Gastroesophageal sphincter (tissue), 4 donors: ENCODE measurements at regions not wholly inside any gene's neighbourhood (a gene's known extent, or its start where the extent isn't known, plus 50 kb on each side); places are given as distances from the start of the nearest gene placed in this dataset.
A peak's percentile ranks its signal among the peaks of the same experiment; 100 is the strongest.

Experiments used
- ATAC-seq: fragments of 150-250 bp; one replicate; pipeline ENCODE4 v1.9.1; 2016; ENCODE audit warnings: mild to moderate bottlenecking, moderate library complexity
- H3K27ac ChIP-seq, 4 donors: fragments of 200-600 bp; sonication (generic) in 3 of 4; 1 replicate in 3 of 4; 2 replicates in 1 of 4; pipeline ENCODE4 v1.5.1; 2016 to 2019
- H3K27me3 ChIP-seq: fragments of 200-600 bp; sonication (generic); one replicate; pipeline ENCODE4 v1.5.1; 2019
- H3K36me3 ChIP-seq, 2 donors: fragments of 200-600 bp; sonication (generic); one replicate each; pipeline ENCODE4 v1.5.1; 2019; ENCODE audit warnings: control low read depth in 1 of 2
- H3K4me1 ChIP-seq, 3 donors: fragments of 200-600 bp; sonication (generic); 1 replicate in 2 of 3; 2 replicates in 1 of 3; pipeline ENCODE4 v1.5.1; 2016 to 2019; ENCODE audit warnings: control low read depth in 2 of 3
- H3K4me3 ChIP-seq, 2 donors: fragments of 200-600 bp; sonication (generic); one replicate each; pipeline ENCODE4 v1.5.1; 2019; ENCODE audit warnings: mild to moderate bottlenecking in 1 of 2, moderate library complexity in 1 of 2
- H3K9me3 ChIP-seq, 3 donors: fragments of 200-600 bp; sonication (generic); one replicate each; pipeline ENCODE4 v1.5.1; 2017 to 2019; ENCODE audit warnings: control low read depth in 2 of 3
- EP300 ChIP-seq: sonication (generic); formaldehyde crosslinking; IDR thresholded peaks from one replicate; pipeline ENCODE4 v1.6.1; 2017; ENCODE audit warnings: antibody characterized with exemption, mild to moderate bottlenecking
- POLR2A ChIP-seq, 2 donors: fragments of 450-650 bp; IDR thresholded peaks; one replicate each; pipeline ENCODE4 v1.6.1; 2017; ENCODE audit warnings: antibody characterized with exemption in 2 of 2, mild to moderate bottlenecking in 2 of 2, moderate library complexity in 1 of 2
- POLR2AphosphoS5 ChIP-seq: sonication (generic); formaldehyde crosslinking; IDR thresholded peaks from one replicate; pipeline ENCODE4 v1.6.1; 2017; ENCODE audit warnings: antibody characterized with exemption
- WGBS, 2 donors: methylation state at CpG; one replicate each; pipeline ENCODE4 v1.1.5; 2018; ENCODE audit warnings: low coverage in 1 of 2; 5-methylcytosine and 5-hydroxymethylcytosine counted together
- TF ChIP-seq, protein P1 (sequence below), 4 experiments: fragments of 200-600 bp in 2 of 4; fragments of 450-650 bp in 2 of 4; sonication (generic) in 1 of 4; IDR thresholded peaks; one replicate each; pipeline ENCODE4 v1.5.1; 2017 to 2019; ENCODE audit warnings: antibody characterized with exemption in 4 of 4, mild to moderate bottlenecking in 2 of 4, moderate library complexity in 2 of 4

DNA sequence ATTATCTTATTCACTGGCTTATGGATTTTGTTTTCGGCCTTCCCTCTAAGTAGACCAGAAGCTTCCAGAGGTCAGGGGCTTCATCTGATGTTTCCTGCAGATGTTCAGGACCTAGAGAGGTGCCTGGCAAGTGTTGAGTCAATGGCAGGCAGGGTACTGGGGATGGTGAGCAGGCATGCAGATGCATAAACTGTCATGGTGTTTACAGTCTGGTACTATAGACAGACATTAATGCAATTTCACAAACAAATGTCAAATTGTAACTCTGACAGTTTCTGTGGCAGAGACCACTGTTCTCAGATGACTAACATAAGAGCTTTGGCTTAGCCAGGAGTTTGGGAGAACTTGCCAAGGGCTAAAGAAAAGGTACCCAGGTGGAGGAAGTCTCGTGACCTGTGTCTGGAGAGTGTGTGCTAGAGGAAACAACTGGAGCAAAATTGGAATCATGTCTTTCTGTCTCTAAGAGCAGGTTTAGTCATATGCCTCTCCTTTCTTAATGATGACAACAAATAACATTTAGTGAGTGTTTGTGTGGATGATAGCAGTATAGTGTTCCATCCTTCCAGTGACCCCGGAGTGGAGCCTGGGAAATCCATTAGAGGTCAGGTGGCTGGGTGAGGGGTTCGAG lies 53.7 kb upstream of the TRAK1 start:
- ATAC-seq, result no peak
- Histone ChIP-seq H3K27ac (peak overlapping the region in 3 of 4 donors; percentile 75 to 87 (median 84)), H3K36me3 (peaks cover 0 to 14% of the 10 kb centered on the region in 2 donors), H3K4me1 (peaks cover 4 to 78% (median 43%) of the 10 kb centered on the region in 3 donors), H3K4me3 (no peak overlapping the region), H3K27me3 (no peaks in the 10 kb centered on the region), H3K9me3 (no peaks in the 10 kb centered on the region)
- TF ChIP-seq POLR2AphosphoS5, result no peak
- TF ChIP-seq, protein P1, sequence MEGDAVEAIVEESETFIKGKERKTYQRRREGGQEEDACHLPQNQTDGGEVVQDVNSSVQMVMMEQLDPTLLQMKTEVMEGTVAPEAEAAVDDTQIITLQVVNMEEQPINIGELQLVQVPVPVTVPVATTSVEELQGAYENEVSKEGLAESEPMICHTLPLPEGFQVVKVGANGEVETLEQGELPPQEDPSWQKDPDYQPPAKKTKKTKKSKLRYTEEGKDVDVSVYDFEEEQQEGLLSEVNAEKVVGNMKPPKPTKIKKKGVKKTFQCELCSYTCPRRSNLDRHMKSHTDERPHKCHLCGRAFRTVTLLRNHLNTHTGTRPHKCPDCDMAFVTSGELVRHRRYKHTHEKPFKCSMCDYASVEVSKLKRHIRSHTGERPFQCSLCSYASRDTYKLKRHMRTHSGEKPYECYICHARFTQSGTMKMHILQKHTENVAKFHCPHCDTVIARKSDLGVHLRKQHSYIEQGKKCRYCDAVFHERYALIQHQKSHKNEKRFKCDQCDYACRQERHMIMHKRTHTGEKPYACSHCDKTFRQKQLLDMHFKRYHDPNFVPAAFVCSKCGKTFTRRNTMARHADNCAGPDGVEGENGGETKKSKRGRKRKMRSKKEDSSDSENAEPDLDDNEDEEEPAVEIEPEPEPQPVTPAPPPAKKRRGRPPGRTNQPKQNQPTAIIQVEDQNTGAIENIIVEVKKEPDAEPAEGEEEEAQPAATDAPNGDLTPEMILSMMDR (IDR thresholded peaks at IDR 0.05), result no peak
- no peak for TF ChIP-seq POLR2A (IDR thresholded peaks at IDR 0.05)
- TF ChIP-seq EP300, result no peak
- 65 to 77% methylated on average over 2 to 4 of the region's 4 CpGs for WGBS, 2 donors

DNA sequence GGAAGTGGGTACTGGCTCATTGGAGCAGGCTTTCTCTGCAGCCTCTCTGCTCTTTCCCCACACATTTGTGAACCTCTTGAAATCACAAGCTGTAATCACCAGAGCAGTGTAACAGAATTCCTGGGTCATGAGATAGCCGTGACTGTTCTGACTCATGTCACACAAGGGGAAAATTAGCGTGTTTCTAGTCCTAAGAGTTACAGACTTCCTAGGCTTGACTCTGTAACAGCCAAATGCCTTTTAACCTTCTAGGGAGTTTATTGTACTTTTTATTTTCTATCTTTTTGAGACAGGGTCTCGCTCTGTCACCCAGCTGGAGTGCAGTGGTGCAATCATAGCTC lies 54.7 kb upstream of the TRAK1 start:
- H3K27ac ChIP-seq, result peak overlapping the region; percentile 58 to 87 (median 80)
- H3K27me3 ChIP-seq, result no peaks in the 10 kb centered on the region
- H3K4me1 ChIP-seq, result peaks cover 9 to 81% (median 52%) of the 10 kb centered on the region in 3 donors
- 19% methylated on average over 3 of the region's 3 CpGs; no CpG with 5 or more reads in 1 of the 2 donors for WGBS, 2 donors
- no peak for TF ChIP-seq EP300
- TF ChIP-seq POLR2AphosphoS5, result peak; percentile 89
- TF ChIP-seq, protein P1 (IDR thresholded peaks at IDR 0.05), result no peak
- TF ChIP-seq POLR2A (IDR thresholded peaks at IDR 0.05), result no peak
- no peaks in the 10 kb centered on the region for H3K9me3 ChIP-seq
- H3K4me3 ChIP-seq, result no peak overlapping the region
- ATAC-seq, result peak; percentile 78
- peaks cover 0 to 14% of the 10 kb centered on the region in 2 donors for H3K36me3 ChIP-seq

DNA sequence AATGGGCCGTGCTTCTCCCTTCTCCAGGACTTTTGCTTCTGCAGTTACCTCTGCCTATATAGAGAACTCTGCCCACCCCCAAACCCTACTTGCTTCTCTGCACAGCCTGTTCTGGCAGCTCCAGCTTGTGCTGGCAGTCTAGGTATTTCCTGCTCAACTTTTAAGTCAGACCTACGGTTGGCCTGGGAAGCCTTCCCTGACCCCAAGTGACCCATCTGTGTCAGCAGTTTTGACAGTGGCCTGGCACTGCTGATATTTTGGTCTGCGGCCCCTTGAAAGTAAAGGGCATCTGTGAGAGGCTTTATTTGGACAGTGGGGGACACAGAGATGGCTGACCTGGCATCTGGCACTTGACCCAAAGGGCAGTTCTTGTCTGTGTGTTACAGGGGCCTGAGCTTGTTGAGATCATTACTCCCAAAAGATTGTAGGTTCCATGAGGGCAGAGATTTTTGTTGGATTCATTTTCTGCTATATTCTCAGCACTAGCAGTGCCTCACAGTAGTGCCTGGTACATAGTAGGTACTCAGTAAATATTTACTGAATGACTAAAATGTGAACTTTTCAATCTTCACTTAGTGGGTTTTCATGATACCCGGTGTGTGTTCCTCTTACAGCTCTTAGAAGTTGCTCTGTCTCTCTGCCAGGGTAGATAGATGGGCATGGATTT lies 55.2 kb upstream of the TRAK1 start:
- TF ChIP-seq EP300 (no peak), POLR2AphosphoS5 (no peak), POLR2A (IDR thresholded peaks at IDR 0.05) (no peak)
- TF ChIP-seq, protein P1 (IDR thresholded peaks at IDR 0.05), result no peak
- 53 to 65% methylated on average over 2 to 4 of the region's 4 CpGs for WGBS, 2 donors
- Histone ChIP-seq H3K27me3 (no peaks in the 10 kb centered on the region), H3K9me3 (no peaks in the 10 kb centered on the region), H3K4me1 (peaks cover 9 to 86% (median 52%) of the 10 kb centered on the region in 3 donors), H3K4me3 (no peak overlapping the region), H3K27ac (peak overlapping the region; percentile 58 to 87 (median 80)), H3K36me3 (peaks cover 0 to 14% of the 10 kb centered on the region in 2 donors)
- ATAC-seq, result no peak

DNA sequence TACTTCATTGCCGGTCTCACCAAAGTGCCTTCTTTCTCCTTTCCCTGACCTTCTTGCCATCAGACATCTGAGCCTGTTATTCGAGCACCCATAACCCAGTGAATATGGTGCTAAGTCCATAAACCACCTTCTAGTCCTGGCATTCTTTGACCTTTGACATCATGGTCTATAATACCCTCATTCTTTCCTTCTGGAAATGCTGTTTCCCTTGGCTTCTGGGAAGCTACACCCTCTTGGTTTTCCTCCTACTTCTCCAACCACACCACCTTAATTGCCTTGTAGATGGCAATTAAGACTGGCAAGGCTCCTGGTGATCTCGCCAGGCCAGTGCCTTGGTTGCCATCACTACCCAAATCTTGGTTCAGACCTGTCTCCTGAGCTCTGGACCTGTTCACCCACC lies 56.1 kb upstream of the TRAK1 start:
- H3K4me1 ChIP-seq, result peaks cover 9 to 81% (median 52%) of the 10 kb centered on the region in 3 donors
- TF ChIP-seq POLR2AphosphoS5 (no peak), POLR2A (IDR thresholded peaks at IDR 0.05) (no peak)
- 87 to 100% methylated on average over 2 to 3 of the region's 3 CpGs for WGBS, 2 donors
- peak overlapping the region in 3 of 4 donors; percentile 75 to 87 (median 84) for H3K27ac ChIP-seq
- no peak for ATAC-seq
- peaks cover 0 to 14% of the 10 kb centered on the region in 2 donors for H3K36me3 ChIP-seq
- H3K4me3 ChIP-seq, result no peak overlapping the region
- H3K9me3 ChIP-seq, result no peaks in the 10 kb centered on the region
- H3K27me3 ChIP-seq, result no peaks in the 10 kb centered on the region

DNA sequence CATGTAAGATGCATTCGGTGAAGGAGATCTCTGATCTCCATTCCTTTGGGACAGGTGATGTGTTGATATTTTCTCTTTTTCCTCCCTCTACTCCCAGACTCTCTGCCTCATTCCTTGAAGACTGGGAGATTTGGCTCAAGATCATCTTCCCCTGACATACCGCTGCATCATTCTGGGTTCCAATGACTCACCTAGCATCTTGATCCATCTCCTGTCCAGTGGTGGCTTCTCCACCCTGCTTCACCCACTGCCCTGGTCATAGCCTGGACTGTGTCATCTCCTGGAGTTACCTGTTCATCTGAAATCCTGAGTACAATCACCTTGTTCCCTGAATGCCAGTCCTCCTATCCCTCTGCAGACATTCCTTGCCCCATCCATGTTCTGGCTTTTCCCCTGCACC lies 57.4 kb upstream of the TRAK1 start:
- H3K4me1 ChIP-seq, result peaks cover 9 to 76% (median 52%) of the 10 kb centered on the region in 3 donors
- no peaks in the 10 kb centered on the region for H3K9me3 ChIP-seq
- ATAC-seq, result no peak
- H3K4me3 ChIP-seq, result no peak overlapping the region
- H3K27ac ChIP-seq, result peak overlapping the region in 3 of 4 donors; percentile 75 to 87 (median 84)
- H3K36me3 ChIP-seq, result peaks cover 0 to 14% of the 10 kb centered on the region in 2 donors
- 63 to 90% methylated on average over 1 to 2 of the region's 2 CpGs for WGBS, 2 donors
- H3K27me3 ChIP-seq, result no peaks in the 10 kb centered on the region
- TF ChIP-seq POLR2A (IDR thresholded peaks at IDR 0.05) (no peak), EP300 (no peak), POLR2AphosphoS5 (no peak)
- TF ChIP-seq, protein P1 (IDR thresholded peaks at IDR 0.05), result no peak
